CD4-positive, alpha-beta T cell (primary cell): ENCODE measurements at regions not wholly inside any gene's neighbourhood (a gene's known extent, or its start where the extent isn't known, plus 50 kb on each side); places are given as distances from the start of the nearest gene placed in this dataset.

ENCODE experiments used
- ATAC-seq: fragments of 200-7000 bp; cut with Tn5 transposase; one replicate; pipeline ENCODE4 v1.10.0; 2022; ENCODE audit warnings: mild to moderate bottlenecking; ENCODE audit not compliant: poor library complexity
- CTCF ChIA-PET: fragments of 350-600 bp; sonication (Branson Sonifier 250); formaldehyde crosslinking; loops from one replicate; lab custom pipeline; 2021; ENCODE audit warnings: antibody characterized with exemption, inconsistent platforms; lab: Charles Lee
- POLR2A ChIA-PET: fragments of 350-600 bp; sonication (Branson Sonifier 250); formaldehyde crosslinking; loops from one replicate; lab custom pipeline; 2021; ENCODE audit warnings: antibody characterized with exemption, inconsistent platforms; lab: Charles Lee
- DNase-seq, 14 experiments: peaks; one replicate each; pipeline ENCODE4 v3.0.0-alpha.2; 2013 to 2020; ENCODE audit warnings: mixed read lengths in 2 of 14
- H3K27ac ChIP-seq, 2 donors: one replicate each; pipeline versions ENCODE4 v1.5.1 to v1.7.0; 2013; ENCODE audit warnings: low read length in 2 of 2, low read depth in 1 of 2, mild to moderate bottlenecking in 1 of 2
- H3K27me3 ChIP-seq, 2 experiments: 1 replicate in 1 of 2; 2 replicates in 1 of 2; pipeline versions ENCODE4 v1.6.1 to v1.7.0; 2013; ENCODE audit warnings: low read length in 2 of 2, control low read depth in 1 of 2, mild to moderate bottlenecking in 1 of 2, moderate library complexity in 1 of 2; ENCODE audit not compliant: insufficient read depth in 2 of 2, control insufficient read depth in 1 of 2
- H3K36me3 ChIP-seq: one replicate; pipeline ENCODE4 v1.6.1; 2013; ENCODE audit warnings: low read length, control low read depth; ENCODE audit not compliant: insufficient read depth
- H3K4me1 ChIP-seq: one replicate; pipeline ENCODE4 v1.6.1; 2013; ENCODE audit warnings: low read length, control low read depth; ENCODE audit not compliant: insufficient read depth
- H3K4me3 ChIP-seq: one replicate; pipeline ENCODE4 v1.5.1; 2013; ENCODE audit warnings: mild to moderate bottlenecking, low read length, moderate library complexity
- H3K9me3 ChIP-seq, 2 experiments: 1 replicate in 1 of 2; 2 replicates in 1 of 2; pipeline versions ENCODE4 v1.6.1 to v1.7.0; 2013; ENCODE audit warnings: low read length in 2 of 2, mild to moderate bottlenecking in 2 of 2, control low read depth in 1 of 2, moderate library complexity in 1 of 2; ENCODE audit not compliant: control insufficient read depth in 1 of 2, insufficient read depth in 1 of 2
- H3K27ac Mint-ChIP-seq: one replicate; pipeline ENCODE4 v1.8.0; 2020; ENCODE audit warnings: mixed read lengths
- H3K27me3 Mint-ChIP-seq: one replicate; pipeline ENCODE4 v1.8.0; 2021; ENCODE audit warnings: mixed read lengths
- H3K36me3 Mint-ChIP-seq: one replicate; pipeline ENCODE4 v1.8.0; 2021; ENCODE audit warnings: low read depth, mixed read lengths
- H3K4me1 Mint-ChIP-seq: one replicate; pipeline ENCODE4 v1.8.0; 2021; ENCODE audit warnings: low read depth, mixed read lengths
- H3K4me3 Mint-ChIP-seq: one replicate; pipeline ENCODE4 v1.8.0; 2020; ENCODE audit warnings: mild to moderate bottlenecking, mixed read lengths
- H3K9me3 Mint-ChIP-seq: one replicate; pipeline ENCODE4 v1.8.0; 2020; ENCODE audit warnings: mixed read lengths
- intact Hi-C, 2 experiments: fragments of 100-400 bp; cut with DNase I in 1 of 2; cut with micrococcal nuclease in 1 of 2; formaldehyde crosslinking; loops; one replicate each; pipeline versions ENCODE4 v1.15.1 to v1.9.0; 2023 to 2025; cut with DNase I, micrococcal nuclease
- TF ChIP-seq, protein P1 (sequence below): fragments of 200-600 bp; IDR thresholded peaks from one replicate; pipeline ENCODE4 v1.8.0; 2022; ENCODE audit warnings: antibody characterized with exemption, mild to moderate bottlenecking

DNA sequence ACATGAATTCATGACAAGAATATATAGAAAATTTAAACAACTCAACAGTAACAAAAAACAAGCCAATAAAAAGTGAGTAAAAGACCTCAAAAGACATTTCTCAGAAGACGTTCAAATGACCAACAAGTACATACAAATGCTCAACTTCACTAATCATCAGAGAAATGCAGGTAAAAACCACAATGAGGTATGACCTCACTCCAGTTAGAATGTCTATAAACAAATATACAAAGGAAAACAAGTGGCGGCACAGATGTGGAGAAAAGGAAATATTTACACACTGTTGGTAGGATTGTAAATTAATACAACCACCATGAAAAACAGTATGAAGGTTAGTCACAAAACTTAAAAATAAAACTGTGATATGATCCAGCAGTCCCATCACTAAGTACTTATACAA lies 1033.1 kb downstream of the RAPGEF2 start:
- Histone ChIP-seq H3K4me1 (no peaks in the 10 kb centered on the region), H3K27me3 (no peaks in the 10 kb centered on the region), H3K36me3 (no peaks in the 10 kb centered on the region), H3K27ac (no peak overlapping the region), H3K9me3 (peaks cover 5 to 14% of the 10 kb centered on the region in 2 experiments), H3K4me3 (no peak overlapping the region)
- ATAC-seq: no peak
- intact Hi-C loops: no loop called here
- TF ChIP-seq, protein P1, sequence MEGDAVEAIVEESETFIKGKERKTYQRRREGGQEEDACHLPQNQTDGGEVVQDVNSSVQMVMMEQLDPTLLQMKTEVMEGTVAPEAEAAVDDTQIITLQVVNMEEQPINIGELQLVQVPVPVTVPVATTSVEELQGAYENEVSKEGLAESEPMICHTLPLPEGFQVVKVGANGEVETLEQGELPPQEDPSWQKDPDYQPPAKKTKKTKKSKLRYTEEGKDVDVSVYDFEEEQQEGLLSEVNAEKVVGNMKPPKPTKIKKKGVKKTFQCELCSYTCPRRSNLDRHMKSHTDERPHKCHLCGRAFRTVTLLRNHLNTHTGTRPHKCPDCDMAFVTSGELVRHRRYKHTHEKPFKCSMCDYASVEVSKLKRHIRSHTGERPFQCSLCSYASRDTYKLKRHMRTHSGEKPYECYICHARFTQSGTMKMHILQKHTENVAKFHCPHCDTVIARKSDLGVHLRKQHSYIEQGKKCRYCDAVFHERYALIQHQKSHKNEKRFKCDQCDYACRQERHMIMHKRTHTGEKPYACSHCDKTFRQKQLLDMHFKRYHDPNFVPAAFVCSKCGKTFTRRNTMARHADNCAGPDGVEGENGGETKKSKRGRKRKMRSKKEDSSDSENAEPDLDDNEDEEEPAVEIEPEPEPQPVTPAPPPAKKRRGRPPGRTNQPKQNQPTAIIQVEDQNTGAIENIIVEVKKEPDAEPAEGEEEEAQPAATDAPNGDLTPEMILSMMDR: no peak
- no peak overlapping the region for H3K4me3 Mint-ChIP-seq
- no peaks in the 10 kb centered on the region for H3K4me1 Mint-ChIP-seq
- peaks cover 17% of the 10 kb centered on the region for H3K9me3 Mint-ChIP-seq
- no peaks in the 10 kb centered on the region for H3K36me3 Mint-ChIP-seq
- ChIA-PET POLR2A (no interaction called here), CTCF (no interaction called here)
- H3K27ac Mint-ChIP-seq: no peak overlapping the region
- no peaks in the 10 kb centered on the region for H3K27me3 Mint-ChIP-seq
- DNase-seq: no peak

DNA sequence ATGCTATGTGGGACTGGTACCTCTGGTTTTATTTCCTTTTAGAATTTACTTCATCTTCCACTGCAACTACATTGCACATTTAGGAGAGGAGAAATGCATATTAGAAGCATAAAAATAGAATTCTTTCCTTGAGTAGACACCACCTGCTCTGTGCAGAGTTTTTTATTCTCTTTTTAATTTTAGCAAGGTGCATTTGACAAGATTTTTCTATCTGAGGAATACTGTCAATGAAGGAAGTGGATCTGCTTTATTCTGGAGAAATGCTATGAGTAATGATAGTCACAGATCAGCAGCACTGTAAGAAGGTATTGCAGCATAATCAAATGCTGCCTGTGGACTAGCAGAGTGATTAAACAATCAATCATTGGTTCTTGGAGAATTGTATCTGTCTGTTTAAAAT lies 1038.3 kb downstream of the RAPGEF2 start:
- intact Hi-C loops: no loop called here
- ChIA-PET POLR2A (no interaction called here), CTCF (no interaction called here)
- no peaks in the 10 kb centered on the region for H3K27me3 ChIP-seq
- Mint-ChIP-seq H3K27me3 (no peaks in the 10 kb centered on the region), H3K36me3 (no peaks in the 10 kb centered on the region), H3K4me3 (no peak overlapping the region), H3K27ac (no peak overlapping the region), H3K9me3 (peaks cover 12% of the 10 kb centered on the region), H3K4me1 (no peaks in the 10 kb centered on the region)
- H3K4me1 ChIP-seq: no peaks in the 10 kb centered on the region
- H3K9me3 ChIP-seq: peaks cover 0 to under 1% of the 10 kb centered on the region in 2 experiments
- DNase-seq: no peak
- no peak overlapping the region for H3K27ac ChIP-seq
- H3K36me3 ChIP-seq: no peaks in the 10 kb centered on the region
- H3K4me3 ChIP-seq: no peak overlapping the region
- TF ChIP-seq, protein P1: no peak
- ATAC-seq: no peak

GRCh38 chr4:160142579-160142978 lies 1039.7 kb downstream of the RAPGEF2 start:
- TF ChIP-seq, protein P1: no peak
- DNase-seq (no peak), ATAC-seq (no peak)
- Histone ChIP-seq H3K36me3 (no peaks in the 10 kb centered on the region), H3K4me1 (no peaks in the 10 kb centered on the region), H3K27me3 (no peaks in the 10 kb centered on the region), H3K9me3 (peaks cover 0 to 4% of the 10 kb centered on the region in 2 experiments), H3K4me3 (no peak overlapping the region), H3K27ac (no peak overlapping the region)
- H3K4me1 Mint-ChIP-seq: no peaks in the 10 kb centered on the region
- no peak overlapping the region for H3K27ac Mint-ChIP-seq
- no peak overlapping the region for H3K4me3 Mint-ChIP-seq
- H3K9me3 Mint-ChIP-seq: peaks cover 6% of the 10 kb centered on the region
- ChIA-PET CTCF (no interaction called here), POLR2A (no interaction called here)
- H3K36me3 Mint-ChIP-seq: no peaks in the 10 kb centered on the region
- intact Hi-C loops: no loop called here
- H3K27me3 Mint-ChIP-seq: no peaks in the 10 kb centered on the region
